H9 (cell line): ENCODE measurements at regions not wholly inside any gene's neighbourhood (a gene's known extent, or its start where the extent isn't known, plus 50 kb on each side); places are given as distances from the start of the nearest gene placed in this dataset.

Experiments
- DNase-seq: peaks from one replicate; pipeline ENCODE4 v3.0.0-alpha.2; 2017
- H2AFZ ChIP-seq: one replicate; pipeline ENCODE4 v1.6.1; 2013; ENCODE audit warnings: mild to moderate bottlenecking, low read length, control low read depth, moderate library complexity
- H2AK5ac ChIP-seq: 2 replicates; pipeline ENCODE4 v1.6.1; 2013; ENCODE audit warnings: low read length, control low read depth, mixed read lengths; ENCODE audit not compliant: insufficient read length
- H2BK120ac ChIP-seq: one replicate; pipeline ENCODE4 v1.6.1; 2013; ENCODE audit warnings: low read depth, mild to moderate bottlenecking, low read length, control low read depth, inconsistent platforms; ENCODE audit not compliant: poor library complexity, severe bottlenecking
- H2BK12ac ChIP-seq: 2 replicates; pipeline ENCODE4 v1.6.1; 2013; ENCODE audit warnings: low read length, control low read depth, mixed read lengths, low read depth; ENCODE audit not compliant: insufficient read length
- H2BK15ac ChIP-seq: 2 replicates; pipeline ENCODE4 v1.6.1; 2013; ENCODE audit warnings: low read depth, low read length, control low read depth
- H2BK20ac ChIP-seq: one replicate; pipeline ENCODE4 v1.6.1; 2013; ENCODE audit warnings: low read depth, mild to moderate bottlenecking, low read length, control low read depth, inconsistent platforms; ENCODE audit not compliant: poor library complexity, severe bottlenecking
- H2BK5ac ChIP-seq: 2 replicates; pipeline ENCODE4 v1.6.1; 2013; ENCODE audit warnings: low read length, control low read depth, mixed read lengths; ENCODE audit not compliant: insufficient read length
- H3K14ac ChIP-seq: 2 replicates; pipeline ENCODE4 v1.6.1; 2013; ENCODE audit warnings: low read length, control low read depth; ENCODE audit not compliant: insufficient read depth
- H3K18ac ChIP-seq: 2 replicates; pipeline ENCODE4 v1.6.1; 2013; ENCODE audit warnings: low read depth, mild to moderate bottlenecking, mixed read lengths, low read length, control low read depth; ENCODE audit not compliant: insufficient read length
- H3K23ac ChIP-seq: 2 replicates; pipeline ENCODE4 v1.6.1; 2013; ENCODE audit warnings: low read length, control low read depth, mixed read lengths, low read depth; ENCODE audit not compliant: insufficient read length
- H3K23me2 ChIP-seq: 2 replicates; pipeline ENCODE4 v1.6.1; 2013; ENCODE audit warnings: low read depth, mild to moderate bottlenecking, mixed read lengths, low read length, control low read depth; ENCODE audit not compliant: insufficient read length, poor library complexity, severe bottlenecking
- H3K27ac ChIP-seq: 2 replicates; pipeline ENCODE4 v1.5.1; 2013; ENCODE audit warnings: low read length, control low read depth, mixed read lengths, low read depth; ENCODE audit not compliant: insufficient read length
- H3K27me3 ChIP-seq: 2 replicates; pipeline ENCODE4 v1.6.1; 2013; ENCODE audit warnings: low read length, control low read depth, inconsistent platforms; ENCODE audit not compliant: insufficient read depth
- H3K4ac ChIP-seq: 2 replicates; pipeline ENCODE4 v1.6.1; 2013; ENCODE audit warnings: low read depth, mild to moderate bottlenecking, control low read depth, inconsistent platforms, low read length, moderate library complexity
- H3K4me1 ChIP-seq: 2 replicates; pipeline ENCODE4 v1.6.1; 2013; ENCODE audit warnings: low read length, control low read depth, inconsistent platforms; ENCODE audit not compliant: insufficient read depth
- H3K4me2 ChIP-seq: 2 replicates; pipeline ENCODE4 v1.6.1; 2013; ENCODE audit warnings: low read length, control low read depth, mixed read lengths; ENCODE audit not compliant: insufficient read length, insufficient read depth
- H3K56ac ChIP-seq: 2 replicates; pipeline ENCODE4 v1.6.1; 2013; ENCODE audit warnings: low read depth, mild to moderate bottlenecking, mixed read lengths, low read length, control low read depth; ENCODE audit not compliant: insufficient read length
- H3K79me1 ChIP-seq: 2 replicates; pipeline ENCODE4 v1.6.1; 2013; ENCODE audit warnings: low read depth, mild to moderate bottlenecking, moderate library complexity, low read length, control low read depth, inconsistent platforms; ENCODE audit not compliant: insufficient read depth, poor library complexity, severe bottlenecking
- H3K79me2 ChIP-seq: 2 replicates; pipeline ENCODE4 v1.6.1; 2013; ENCODE audit warnings: low read length, control low read depth, inconsistent platforms; ENCODE audit not compliant: insufficient read depth
- H3K9ac ChIP-seq: 2 replicates; pipeline ENCODE4 v1.6.1; 2013; ENCODE audit warnings: low read length, control low read depth, mixed read lengths; ENCODE audit not compliant: insufficient read length; ENCODE audit errors: extremely low read depth
- H3K9me3 ChIP-seq: one replicate; pipeline ENCODE4 v1.6.1; 2013; ENCODE audit warnings: low read depth, low read length, inconsistent platforms; ENCODE audit not compliant: control insufficient read depth
- H3T11ph ChIP-seq: one replicate; pipeline ENCODE4 v1.6.1; 2013; ENCODE audit warnings: mild to moderate bottlenecking, low read length, control low read depth, inconsistent platforms
- H4K20me1 ChIP-seq: one replicate; pipeline ENCODE4 v1.6.1; 2013; ENCODE audit not compliant: control insufficient read depth, insufficient read length, insufficient read depth
- H4K5ac ChIP-seq: 2 replicates; pipeline ENCODE4 v1.6.1; 2013; ENCODE audit warnings: low read depth, mild to moderate bottlenecking, mixed read lengths, low read length, control low read depth; ENCODE audit not compliant: insufficient read length
- H4K8ac ChIP-seq: replicated peaks from 2 replicates; pipeline ENCODE4 v1.6.1; 2013; ENCODE audit warnings: low read length, control low read depth, mixed read lengths, low read depth; ENCODE audit not compliant: insufficient read length
- H4K91ac ChIP-seq: 2 replicates; pipeline ENCODE4 v1.6.1; 2013; ENCODE audit warnings: low read depth, mild to moderate bottlenecking, moderate library complexity, mixed read lengths, low read length, control low read depth; ENCODE audit not compliant: insufficient read length
- H3K27ac Mint-ChIP-seq, 3 experiments: 2 replicates in 2 of 3; 3 replicates in 1 of 3; pipeline ENCODE4 v1.8.0; 2020 to 2021; ENCODE audit warnings: mixed read lengths in 3 of 3, mild to moderate bottlenecking in 1 of 3, moderate library complexity in 1 of 3
- H3K27me3 Mint-ChIP-seq: 2 replicates; pipeline ENCODE4 v1.8.0; 2021; ENCODE audit warnings: low read depth, mild to moderate bottlenecking, moderate library complexity, mixed read lengths
- H3K36me3 Mint-ChIP-seq, 3 experiments: 2 replicates in 2 of 3; 3 replicates in 1 of 3; pipeline ENCODE4 v1.8.0; 2020 to 2021; ENCODE audit warnings: low read depth in 3 of 3, mixed read lengths in 3 of 3; ENCODE audit not compliant: insufficient read depth in 1 of 3
- H3K4me1 Mint-ChIP-seq, 2 experiments: 2 replicates each; pipeline ENCODE4 v1.8.0; 2020; ENCODE audit warnings: mixed read lengths in 2 of 2
- H3K4me3 Mint-ChIP-seq, 2 experiments: 2 replicates in 1 of 2; 3 replicates in 1 of 2; pipeline ENCODE4 v1.8.0; 2020 to 2021; ENCODE audit warnings: mild to moderate bottlenecking in 2 of 2, mixed read lengths in 2 of 2, moderate library complexity in 1 of 2
- H3K9me3 Mint-ChIP-seq, 2 experiments: 2 replicates in 1 of 2; 3 replicates in 1 of 2; pipeline ENCODE4 v1.8.0; 2020; ENCODE audit warnings: mild to moderate bottlenecking in 2 of 2, mixed read lengths in 2 of 2, moderate library complexity in 1 of 2
- WGBS: extraction: QIAGEN DNeasy Blood & Tissue Kit; methylation state at CpG from one replicate; pipeline ENCODE4 v1.1.7; 2013; ENCODE audit warnings: missing lambda C conversion rate, low lambda C conversion rate, mixed read lengths; ENCODE audit not compliant: insufficient read length; ENCODE audit errors: extremely low coverage; 5-methylcytosine and 5-hydroxymethylcytosine counted together
- TF ChIP-seq, protein P1 (sequence below): fragments of 200-600 bp; sonication (generic); conservative IDR thresholded peaks from 3 replicates; pipeline ENCODE4 v1.8.0; 2021; ENCODE audit warnings: antibody characterized with exemption, mild to moderate bottlenecking

DNA sequence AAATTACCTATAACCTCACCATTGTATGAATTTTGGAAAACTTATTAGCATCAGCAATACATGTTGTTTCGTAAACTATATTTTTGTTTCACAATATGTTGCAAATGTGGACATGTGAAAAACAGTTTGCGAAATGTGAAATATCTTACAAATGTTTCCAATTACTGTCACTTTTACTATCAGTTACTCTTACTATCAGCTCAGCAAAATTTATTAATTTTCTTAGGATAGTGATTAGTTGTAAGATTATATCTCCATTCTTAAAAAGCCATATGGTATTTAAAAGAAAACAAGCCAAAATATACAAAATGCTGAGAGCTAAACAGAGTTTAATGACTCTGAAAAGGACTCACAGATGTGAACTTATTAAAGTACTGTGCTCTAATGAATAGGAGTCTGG lies 111.9 kb upstream of the LPAR1 start:
- Mint-ChIP-seq H3K9me3 (no peaks in the 10 kb centered on the region), H3K27ac (no peak overlapping the region), H3K4me1 (no peaks in the 10 kb centered on the region), H3K4me3 (no peak overlapping the region), H3K27me3 (no peaks in the 10 kb centered on the region), H3K36me3 (no peaks in the 10 kb centered on the region; a peak in 1 of 7 replicates)
- TF ChIP-seq, protein P1, sequence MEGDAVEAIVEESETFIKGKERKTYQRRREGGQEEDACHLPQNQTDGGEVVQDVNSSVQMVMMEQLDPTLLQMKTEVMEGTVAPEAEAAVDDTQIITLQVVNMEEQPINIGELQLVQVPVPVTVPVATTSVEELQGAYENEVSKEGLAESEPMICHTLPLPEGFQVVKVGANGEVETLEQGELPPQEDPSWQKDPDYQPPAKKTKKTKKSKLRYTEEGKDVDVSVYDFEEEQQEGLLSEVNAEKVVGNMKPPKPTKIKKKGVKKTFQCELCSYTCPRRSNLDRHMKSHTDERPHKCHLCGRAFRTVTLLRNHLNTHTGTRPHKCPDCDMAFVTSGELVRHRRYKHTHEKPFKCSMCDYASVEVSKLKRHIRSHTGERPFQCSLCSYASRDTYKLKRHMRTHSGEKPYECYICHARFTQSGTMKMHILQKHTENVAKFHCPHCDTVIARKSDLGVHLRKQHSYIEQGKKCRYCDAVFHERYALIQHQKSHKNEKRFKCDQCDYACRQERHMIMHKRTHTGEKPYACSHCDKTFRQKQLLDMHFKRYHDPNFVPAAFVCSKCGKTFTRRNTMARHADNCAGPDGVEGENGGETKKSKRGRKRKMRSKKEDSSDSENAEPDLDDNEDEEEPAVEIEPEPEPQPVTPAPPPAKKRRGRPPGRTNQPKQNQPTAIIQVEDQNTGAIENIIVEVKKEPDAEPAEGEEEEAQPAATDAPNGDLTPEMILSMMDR, result no peak
- Histone ChIP-seq H4K91ac (no peak overlapping the region), H2BK15ac (no peak overlapping the region), H3K23me2 (no peaks in the 10 kb centered on the region), H3K4me1 (no peaks in the 10 kb centered on the region), H3K18ac (no peak overlapping the region), H3K23ac (no peak overlapping the region), H3K56ac (no peak overlapping the region), H3K4me2 (no peak overlapping the region), H3K14ac (no peak overlapping the region), H3K27ac (no peak overlapping the region), H3K79me1 (no peaks in the 10 kb centered on the region), H4K20me1 (no peaks in the 10 kb centered on the region), H3K79me2 (no peaks in the 10 kb centered on the region), H2BK120ac (no peak overlapping the region), H3K4ac (no peak overlapping the region), H2BK5ac (no peak overlapping the region), H4K5ac (no peak overlapping the region), H2BK12ac (no peak overlapping the region), H3K27me3 (no peaks in the 10 kb centered on the region), H3K9me3 (no peaks in the 10 kb centered on the region), H3K9ac (no peak overlapping the region), H2AK5ac (no peak overlapping the region), H2AFZ (no peak overlapping the region), H4K8ac (no peak overlapping the region), H3T11ph (no peak overlapping the region), H2BK20ac (no peak overlapping the region)
- DNase-seq, result no peak
- no CpG with 5 or more reads among the region's 2 CpGs for WGBS
